ENCODE measurements at regions not wholly inside any gene's neighbourhood (a gene's known extent, or its start where the extent isn't known, plus 50 kb on each side); places are given as distances from the start of the nearest gene placed in this dataset.

GRCh38 chr22:23398701-23399366, 181.3 kb downstream of the IGLL1 start:
- H3K4me3 ChIP-seq: no peak overlapping the region
- TF ChIP-seq POLR2A (IDR thresholded peaks at IDR 0.05) (no peak), CTCF (IDR thresholded peaks at IDR 0.05) (no peak)
- H3K27ac ChIP-seq: no peak overlapping the region
- intact Hi-C loops (cut with DNase I): no loop called here
- no peaks in the 10 kb centered on the region for H3K27me3 ChIP-seq
- no peak for ATAC-seq
- H3K36me3 ChIP-seq: no peaks in the 10 kb centered on the region
- H3K4me1 ChIP-seq: no peaks in the 10 kb centered on the region
- DNase-seq: no peak
- no CpG with 5 or more reads among the region's 15 CpGs for WGBS (ENCODE audit: insufficient coverage, low coverage, low lambda C conversion rate, missing lambda C conversion rate)
- H3K9me3 ChIP-seq: no peaks in the 10 kb centered on the region

GRCh38 chr22:23397613-23398567, 182.2 kb downstream of the IGLL1 start:
- no peak overlapping the region for H3K27ac ChIP-seq
- no peak for TF ChIP-seq CTCF (IDR thresholded peaks at IDR 0.05)
- no peak for TF ChIP-seq POLR2A (IDR thresholded peaks at IDR 0.05)
- ATAC-seq (no peak), DNase-seq (no peak)
- H3K4me3 ChIP-seq: no peak overlapping the region
- WGBS (ENCODE audit: insufficient coverage, low coverage, low lambda C conversion rate, missing lambda C conversion rate): 92% methylated on average over 5 of the region's 29 CpGs
- H3K4me1 ChIP-seq: no peaks in the 10 kb centered on the region
- H3K27me3 ChIP-seq: no peaks in the 10 kb centered on the region
- intact Hi-C loops (cut with DNase I): no loop called here
- H3K9me3 ChIP-seq: no peaks in the 10 kb centered on the region
- no peaks in the 10 kb centered on the region for H3K36me3 ChIP-seq

- no peaks in the 10 kb centered on the region for H3K36me3 ChIP-seq
- intact Hi-C loops (cut with DNase I): no loop called here
- DNase-seq: no peak
- WGBS (ENCODE audit: insufficient coverage, low coverage, low lambda C conversion rate, missing lambda C conversion rate): 79% methylated on average over 10 of the region's 26 CpGs
- no peaks in the 10 kb centered on the region for H3K27me3 ChIP-seq
- no peak overlapping the region for H3K27ac ChIP-seq
- TF ChIP-seq CTCF (IDR thresholded peaks at IDR 0.05): no peak
- no peak for TF ChIP-seq POLR2A (IDR thresholded peaks at IDR 0.05)
- H3K4me1 ChIP-seq: no peaks in the 10 kb centered on the region
- ATAC-seq: no peak
- no peak overlapping the region for H3K4me3 ChIP-seq
- H3K9me3 ChIP-seq: no peaks in the 10 kb centered on the region
These were observed 183.0 kb downstream of the IGLL1 start for GRCh38 chr22:23397008-23397612.

GRCh38 chr22:23396362-23397007, 183.6 kb downstream of the IGLL1 start:
- DNase-seq: no peak
- WGBS (ENCODE audit: insufficient coverage, low coverage, low lambda C conversion rate, missing lambda C conversion rate): no CpG with 5 or more reads among the region's 8 CpGs
- no peaks in the 10 kb centered on the region for H3K27me3 ChIP-seq
- no peak overlapping the region for H3K4me3 ChIP-seq
- intact Hi-C loops (cut with DNase I): no loop called here
- H3K9me3 ChIP-seq: no peaks in the 10 kb centered on the region
- TF ChIP-seq CTCF (IDR thresholded peaks at IDR 0.05) (no peak), POLR2A (IDR thresholded peaks at IDR 0.05) (no peak)
- H3K36me3 ChIP-seq: no peaks in the 10 kb centered on the region
- no peak for ATAC-seq
- H3K4me1 ChIP-seq: no peaks in the 10 kb centered on the region
- H3K27ac ChIP-seq: no peak overlapping the region

Data from right lobe of liver (tissue), 6 donors.